GM19238 (cell line): ENCODE measurements at regions not wholly inside any gene's neighbourhood (a gene's known extent, or its start where the extent isn't known, plus 50 kb on each side); places are given as distances from the start of the nearest gene placed in this dataset.
"Not testable (repeated sequence)": the region's sequence is repeated elsewhere in the genome, so short reads cannot be mapped to it uniquely, and the experiment has no call there.

ENCODE experiments used
- DNase-seq: peaks from one replicate; pipeline ENCODE4 v3.0.0; 2011; ENCODE audit warnings: low spot score; ENCODE audit not compliant: insufficient read length

DNA sequence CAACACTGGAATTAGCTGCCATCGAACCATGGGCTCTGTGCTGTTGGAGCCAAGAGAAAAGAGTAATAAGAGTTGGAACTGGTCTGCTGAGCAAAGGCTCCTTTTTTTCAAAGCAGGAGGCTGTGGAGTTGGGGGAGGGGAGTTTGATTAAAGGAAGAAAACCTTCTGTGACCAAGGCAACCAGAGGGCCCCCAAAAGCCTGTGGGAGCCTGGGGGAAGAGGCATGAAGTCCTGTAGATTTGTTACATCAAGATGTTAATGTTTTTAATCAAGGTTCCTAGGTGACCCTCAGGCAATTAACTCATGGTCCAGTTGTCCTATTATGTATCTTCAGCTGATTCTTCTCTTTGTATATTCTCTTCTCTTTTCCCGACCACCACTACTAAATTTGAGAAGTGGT, 403.9 kb downstream of the NDFIP2 start:
- no peak for DNase-seq

DNA sequence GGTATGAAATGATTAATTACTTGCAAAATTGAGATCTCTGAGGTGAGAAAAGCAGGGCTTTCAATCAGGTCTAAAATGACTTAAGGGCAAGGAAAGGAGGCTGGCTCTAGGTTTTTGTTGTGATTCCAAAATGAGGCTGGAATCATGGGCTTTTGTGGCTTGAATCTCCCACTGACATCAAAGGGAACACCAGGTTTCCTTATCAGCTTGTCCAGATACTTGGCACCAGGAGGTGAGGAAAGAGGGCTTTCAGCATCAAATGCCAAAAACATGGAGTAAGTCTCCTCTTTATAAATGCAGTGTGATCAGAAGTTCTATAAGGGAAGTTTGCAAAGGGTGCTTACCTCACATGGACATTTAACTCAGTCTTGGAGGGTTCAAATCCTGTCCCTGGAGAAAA, 402.3 kb downstream of the NDFIP2 start:
- no peak for DNase-seq

DNA sequence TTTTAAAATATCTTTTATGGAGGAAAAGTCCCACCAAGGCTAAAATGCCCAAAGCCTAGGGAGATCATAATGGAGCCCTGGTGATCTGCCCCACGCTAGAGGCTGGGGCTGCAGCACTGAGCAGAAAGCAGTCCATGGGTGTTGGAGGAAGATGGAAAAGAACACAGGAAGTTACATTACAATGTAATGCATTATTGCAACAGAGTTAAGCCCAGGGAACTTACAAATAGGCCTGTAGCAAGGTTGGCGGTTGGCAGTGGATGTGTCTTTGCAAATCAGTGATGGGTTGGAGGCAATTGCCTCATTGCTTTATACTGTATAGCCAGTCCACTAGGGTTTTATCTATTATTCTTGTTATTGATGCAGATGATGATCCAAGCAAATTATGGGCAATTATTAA, 399.9 kb downstream of the NDFIP2 start:
- DNase-seq, result no peak

DNA sequence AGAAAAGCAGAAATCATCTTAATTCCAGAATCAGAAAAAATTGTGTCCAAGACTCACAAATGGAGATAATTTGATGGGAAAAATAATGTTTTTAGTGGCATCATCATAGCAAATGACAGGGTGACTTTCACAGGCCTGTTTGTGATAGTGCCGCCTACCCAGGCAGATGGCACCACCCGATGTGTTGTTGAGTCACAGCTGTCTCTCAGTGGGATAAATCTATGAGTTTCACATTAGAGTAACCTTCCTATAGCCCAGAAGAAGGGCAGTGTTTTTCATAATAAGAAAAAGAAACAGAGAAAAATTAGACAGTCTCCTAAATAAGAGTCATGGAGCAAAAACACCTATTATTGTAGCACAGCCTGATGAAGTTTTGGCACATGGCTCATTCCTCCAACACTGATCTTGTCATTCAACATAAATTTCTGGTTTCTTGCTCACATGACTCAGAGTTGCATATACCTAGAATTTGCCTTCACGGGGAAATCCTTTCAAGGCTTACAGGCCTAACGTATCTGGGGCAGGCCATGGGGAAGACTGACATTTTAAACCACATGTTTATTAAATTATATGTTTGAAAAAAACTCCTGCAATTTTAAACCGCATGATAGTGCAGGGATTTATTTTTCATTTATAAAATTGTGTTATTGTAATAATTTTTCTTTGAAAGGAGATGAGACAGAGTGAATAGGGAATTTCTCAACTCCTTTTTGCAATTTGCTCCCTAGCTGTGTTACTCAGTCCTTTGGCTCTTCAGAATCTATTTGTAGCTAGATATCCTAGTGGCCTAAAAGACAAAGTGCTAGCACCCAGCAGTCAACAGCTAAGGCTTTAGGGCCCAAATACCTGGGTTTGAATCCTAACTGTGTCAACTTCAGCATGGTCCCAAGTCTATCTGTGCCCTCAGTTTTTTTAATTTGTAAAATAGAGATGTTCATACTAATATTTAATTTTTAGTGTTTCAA, 393.7 kb downstream of the NDFIP2 start:
- no peak for DNase-seq

DNA sequence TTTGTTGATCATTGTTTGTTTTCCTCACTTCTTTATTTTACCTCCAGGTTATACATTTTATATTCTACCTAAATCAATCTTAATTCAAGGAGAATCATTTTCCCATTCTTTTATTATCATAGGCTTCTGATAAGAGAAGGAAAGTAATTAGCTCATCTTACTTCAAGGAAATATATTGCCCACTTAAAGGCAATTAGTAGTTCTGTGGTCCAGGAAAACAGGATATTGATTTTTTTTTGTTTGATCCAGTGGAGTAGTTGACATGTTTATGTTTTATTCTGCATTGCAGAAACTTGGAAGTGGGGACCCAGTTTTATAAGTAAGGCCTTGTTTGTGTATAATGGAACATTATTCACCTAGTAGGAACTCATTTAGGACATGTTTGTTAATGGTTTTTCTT, 390.6 kb downstream of the NDFIP2 start:
- DNase-seq, result no peak

DNA sequence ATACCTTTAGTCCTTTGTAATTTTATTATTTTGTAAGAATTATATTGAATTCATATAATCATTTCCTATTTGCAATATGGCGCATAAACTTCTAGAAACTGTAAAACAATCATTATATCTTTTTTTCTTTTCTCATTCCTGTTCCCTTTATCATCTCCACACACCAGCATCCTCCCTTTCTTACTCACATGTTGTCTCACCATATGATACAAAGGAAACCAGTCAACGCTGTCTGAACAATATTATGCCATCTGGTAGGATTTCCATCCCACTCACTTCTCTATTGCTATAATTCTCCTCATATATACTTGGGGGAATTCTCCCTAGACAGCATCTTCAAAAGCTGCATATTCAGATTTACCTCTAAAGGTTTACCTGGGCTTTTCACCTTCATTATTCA, 389.8 kb downstream of the NDFIP2 start:
- DNase-seq, result no peak

DNA sequence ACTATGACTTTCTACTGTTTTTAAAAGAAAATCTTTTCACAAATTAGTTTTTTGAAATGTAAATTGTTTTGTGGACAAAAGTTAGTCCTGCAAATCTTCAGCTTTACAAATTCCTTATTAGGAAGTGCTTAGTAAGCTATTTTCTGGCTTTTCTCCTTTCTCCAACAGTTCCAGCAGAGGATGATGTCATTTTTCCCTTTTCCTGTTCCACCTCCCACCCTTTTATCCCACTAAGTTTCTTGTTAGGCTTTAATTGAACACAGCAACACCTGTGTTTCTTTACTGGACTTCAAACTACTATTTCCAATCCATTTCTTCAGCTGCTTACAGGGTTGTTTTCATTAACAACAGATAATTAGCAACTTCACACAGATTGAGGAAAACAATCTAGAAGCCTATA, 389.2 kb downstream of the NDFIP2 start:
- DNase-seq, result no peak

DNA sequence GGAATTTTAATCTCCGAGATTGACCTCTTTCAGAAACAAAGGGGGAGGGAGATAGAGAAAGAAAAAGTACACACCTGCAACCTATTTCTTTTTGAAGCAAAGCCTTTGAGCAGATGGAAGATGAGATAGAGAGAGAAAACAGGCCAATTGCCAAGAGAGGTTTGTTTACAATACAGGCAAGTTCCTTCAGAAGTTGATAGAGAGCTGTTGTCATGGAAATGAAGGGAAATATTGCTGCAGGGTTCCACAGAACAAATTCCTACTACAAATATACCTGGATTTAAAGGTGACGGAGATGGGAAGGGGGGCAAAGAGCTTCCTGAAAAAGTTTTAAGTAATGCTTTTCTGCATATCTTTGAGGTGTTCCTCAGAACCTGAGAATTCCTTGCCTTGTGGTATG, 388.4 kb downstream of the NDFIP2 start:
- no peak for DNase-seq

DNA sequence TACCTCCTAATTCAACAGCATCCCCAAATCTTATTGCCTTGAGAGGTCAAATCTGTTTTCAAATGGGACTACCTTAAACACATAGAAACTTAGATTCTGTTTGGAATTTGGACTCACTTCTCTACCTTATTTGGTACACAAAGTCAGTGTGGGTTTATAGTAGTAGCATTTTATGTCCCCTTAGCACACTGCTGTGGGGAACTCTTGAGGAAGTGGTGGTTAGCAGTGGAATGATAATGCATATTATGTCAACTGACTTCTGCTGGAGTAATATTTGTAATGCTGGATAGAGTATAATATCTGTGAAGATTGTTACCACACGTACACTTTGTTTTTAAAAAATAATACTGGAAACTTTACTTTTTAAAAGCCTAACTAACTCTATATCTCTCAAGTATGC, 386.3 kb downstream of the NDFIP2 start:
- no peak for DNase-seq

DNA sequence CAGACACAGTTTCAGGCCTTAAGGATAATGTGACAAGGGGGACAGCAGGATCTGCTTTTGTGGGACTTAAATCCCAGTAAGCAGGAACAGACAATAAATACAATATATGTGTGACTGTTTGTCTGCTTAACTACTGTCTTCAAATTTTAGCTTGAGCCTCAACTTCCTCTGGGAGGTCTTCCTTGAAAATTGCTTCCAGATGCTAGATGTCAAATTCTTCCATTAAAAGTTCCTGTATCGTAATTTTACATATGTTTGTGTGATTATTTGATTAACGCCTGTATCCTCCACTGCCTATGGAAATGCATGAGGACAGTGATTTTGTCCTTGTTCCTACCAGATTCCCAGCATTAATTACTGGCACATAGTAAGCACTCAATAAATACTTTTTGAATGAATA, 385.5 kb downstream of the NDFIP2 start:
- no peak for DNase-seq

DNA sequence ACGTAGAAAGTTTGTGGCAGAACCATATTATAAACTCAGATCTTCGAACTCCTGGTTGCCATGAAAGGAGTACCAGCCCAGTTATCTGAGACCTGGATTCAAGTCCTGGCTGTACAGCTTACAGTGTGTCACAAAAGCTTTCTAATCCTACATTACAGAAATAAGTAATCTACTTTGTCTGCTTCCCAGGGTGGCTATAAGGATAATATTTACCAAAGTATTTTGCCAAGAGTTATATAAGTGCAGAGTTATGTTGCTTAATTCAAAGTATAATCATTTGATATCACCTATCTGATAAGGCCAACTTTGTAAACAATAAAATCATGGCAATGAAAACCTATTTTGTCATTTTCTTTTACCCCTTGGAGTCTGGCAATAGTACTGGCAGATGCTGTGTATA, 381.6 kb downstream of the NDFIP2 start:
- no peak for DNase-seq

DNA sequence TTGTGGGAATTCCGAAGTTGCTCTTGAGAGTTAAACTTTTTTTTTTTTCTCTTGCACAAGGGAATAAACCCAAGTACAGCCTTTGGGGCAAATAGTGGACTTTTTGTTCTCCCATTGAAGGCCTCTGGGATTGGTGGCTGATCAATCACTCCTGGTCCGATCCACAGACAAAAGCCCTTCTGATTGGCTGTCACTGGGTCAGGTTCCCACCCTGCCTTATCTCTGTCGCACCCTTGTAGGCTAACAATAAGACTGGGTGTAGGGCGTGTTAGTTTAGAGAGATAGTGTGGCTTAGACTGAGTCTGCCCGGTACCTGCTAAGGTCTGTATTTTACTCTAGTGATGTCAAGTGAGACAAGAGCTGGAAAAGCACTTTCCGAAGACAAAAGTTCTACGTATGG, 380.8 kb downstream of the NDFIP2 start:
- DNase-seq, result no peak

DNA sequence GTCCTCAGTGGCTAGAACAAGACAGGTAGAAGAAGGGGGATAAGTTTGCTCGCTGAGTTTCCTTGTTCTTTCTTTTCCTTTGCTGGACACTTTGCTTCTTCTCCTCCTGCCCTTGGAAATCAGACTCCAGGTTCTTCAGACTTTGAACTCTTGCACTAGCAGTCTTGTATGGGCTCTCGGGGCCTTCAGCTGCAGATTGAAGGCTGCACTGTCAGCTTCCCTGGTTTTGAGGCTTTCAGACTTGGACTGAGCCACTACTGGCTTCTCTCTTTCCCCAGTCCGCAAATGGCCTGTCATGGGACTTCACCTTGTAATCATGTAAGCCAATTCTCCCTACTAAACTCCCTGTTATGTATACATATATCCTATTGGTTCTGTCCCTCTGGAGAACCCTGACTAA, 379.8 kb downstream of the NDFIP2 start:
- DNase-seq, result no peak

DNA sequence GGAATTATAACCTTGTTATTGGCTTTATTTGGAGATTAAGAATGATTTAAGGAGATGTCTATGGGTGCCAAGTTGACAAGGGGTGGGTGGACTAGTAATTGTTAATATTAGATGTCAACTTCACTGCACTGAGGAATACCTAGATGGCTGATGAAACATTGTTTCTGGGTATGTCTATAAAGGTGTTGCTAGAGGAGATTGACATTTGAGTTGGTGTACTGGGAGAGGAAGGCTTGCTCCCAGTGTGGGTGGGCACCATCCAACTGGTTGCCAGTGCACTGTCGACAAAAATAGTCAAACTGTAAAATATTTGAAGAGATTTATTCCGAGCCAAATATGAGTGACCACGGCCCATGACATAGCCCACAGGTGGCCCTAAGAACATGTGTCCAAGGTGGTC, 378.8 kb downstream of the NDFIP2 start:
- no peak for DNase-seq

DNA sequence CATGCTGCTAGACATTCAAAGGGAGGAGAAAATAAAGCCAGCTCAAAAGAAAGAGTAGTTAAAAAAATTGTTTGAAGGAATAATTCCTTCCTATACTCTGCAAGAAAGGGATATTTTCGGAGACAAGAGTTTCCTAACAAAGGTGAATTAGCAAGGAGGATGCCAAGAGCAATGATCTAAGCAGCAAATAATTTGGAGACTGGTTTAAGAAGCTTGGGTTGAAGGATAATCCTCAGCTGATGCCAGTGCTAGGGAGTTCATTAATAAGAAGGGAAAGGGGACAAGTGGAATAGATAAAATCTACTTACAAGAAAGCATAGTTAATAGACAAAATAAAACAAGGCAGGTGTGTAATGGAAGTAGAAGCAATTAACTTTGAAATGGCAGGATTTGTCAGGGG, 372.3 kb downstream of the NDFIP2 start:
- DNase-seq, result no peak

DNA sequence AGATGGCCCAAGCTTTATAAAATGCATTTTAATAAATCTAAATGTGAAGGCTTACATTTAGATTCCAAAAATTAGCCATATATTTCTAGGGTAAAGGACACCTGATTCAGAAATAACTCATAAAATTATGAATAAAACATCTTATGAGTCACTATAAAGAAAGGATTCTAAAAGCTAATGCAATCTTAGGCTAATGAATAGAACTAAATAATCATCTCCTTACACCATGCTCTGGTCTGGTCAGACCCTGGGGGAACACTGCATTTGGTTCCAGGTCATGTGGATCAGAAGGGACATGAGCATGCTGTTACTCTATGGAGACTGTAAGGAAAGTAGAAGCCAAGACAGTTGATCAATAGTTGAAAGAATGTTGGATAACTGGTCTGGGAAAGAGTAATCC, 370.4 kb downstream of the NDFIP2 start:
- no peak for DNase-seq

DNA sequence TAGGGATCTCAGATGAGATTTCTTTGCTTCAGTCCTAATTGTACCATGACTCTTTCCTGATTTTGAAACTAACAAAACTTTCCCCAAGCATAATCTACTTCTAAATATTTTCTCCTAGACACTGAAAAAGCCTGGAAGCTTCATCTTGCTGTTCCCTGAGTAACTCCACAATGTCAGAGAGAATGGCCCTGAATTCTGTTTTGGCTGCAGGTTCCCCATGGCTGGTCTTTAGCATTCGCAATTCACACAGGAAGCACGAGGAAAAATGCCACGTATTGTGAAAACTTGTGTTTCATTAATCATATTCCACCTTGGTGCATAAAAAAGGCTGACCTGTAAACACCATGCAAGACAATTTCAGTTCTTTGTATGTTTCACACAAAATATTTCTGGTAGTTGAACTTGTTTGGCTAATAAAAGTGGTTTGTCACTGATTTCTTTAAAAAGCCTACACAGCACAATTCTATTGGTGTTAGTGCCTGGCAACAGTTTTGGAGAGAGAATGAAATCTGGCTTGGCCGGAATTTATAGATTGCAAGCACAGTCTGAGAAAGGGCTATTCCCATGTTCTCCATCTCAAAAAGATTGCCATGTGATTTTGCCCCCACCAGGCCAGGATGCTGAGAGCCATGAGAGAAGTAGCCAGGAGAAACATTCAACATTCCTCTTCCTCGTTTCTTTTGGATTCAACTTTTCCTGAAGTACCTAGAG, 367.1 kb downstream of the NDFIP2 start:
- DNase-seq, result no peak

DNA sequence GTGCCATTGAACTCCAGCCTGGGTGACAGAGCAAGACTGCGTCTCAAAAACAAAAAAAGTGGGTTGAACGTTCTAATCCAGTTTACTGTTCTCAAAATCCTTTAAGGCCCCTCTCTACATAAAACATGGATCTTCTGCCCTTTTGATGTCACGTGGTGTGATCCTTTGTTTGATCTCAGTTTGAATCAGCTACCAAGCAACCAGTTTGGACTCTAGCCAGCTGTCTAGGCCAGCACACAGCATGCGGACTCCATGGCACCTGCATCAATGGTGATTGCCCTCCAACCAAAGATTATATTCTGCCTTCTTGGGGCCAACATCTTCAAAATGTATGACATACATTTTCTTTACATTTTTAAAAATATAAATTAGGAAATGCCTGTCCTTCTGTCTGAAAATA, 365.4 kb downstream of the NDFIP2 start:
- no peak for DNase-seq

DNA sequence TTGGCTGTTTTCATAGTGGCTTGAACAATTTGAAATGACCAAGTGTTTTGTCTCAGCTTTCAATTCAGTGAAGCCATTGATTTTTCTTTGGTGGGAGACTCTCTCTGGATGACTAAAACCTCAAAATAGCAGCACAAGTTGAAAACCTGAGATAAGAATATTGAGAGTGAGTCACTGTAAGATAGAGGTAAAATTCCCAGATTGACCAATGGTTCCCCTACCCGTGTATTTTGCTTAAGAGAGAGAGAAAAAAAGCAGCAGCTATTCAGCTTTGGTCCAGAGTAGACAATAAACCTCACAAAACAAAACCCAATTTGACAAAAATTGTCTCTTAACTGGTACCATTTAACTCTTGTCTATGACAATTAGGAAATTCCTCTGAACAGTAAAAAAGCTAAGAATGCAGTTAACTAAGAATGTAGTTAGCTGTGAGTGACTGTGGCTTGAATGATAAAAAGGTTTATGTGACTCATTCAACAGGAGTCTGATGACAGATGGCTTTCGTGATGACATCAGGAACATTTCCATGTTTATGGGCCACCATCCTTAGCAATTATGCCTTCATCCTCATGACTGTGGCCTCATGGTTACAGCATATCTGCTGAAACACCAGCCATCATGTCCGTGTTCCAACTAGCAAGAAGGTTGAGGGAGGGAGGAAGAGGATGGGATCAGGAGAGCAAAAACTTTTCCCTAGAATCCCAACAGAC, 356.9 kb downstream of the NDFIP2 start:
- DNase-seq, result no peak

DNA sequence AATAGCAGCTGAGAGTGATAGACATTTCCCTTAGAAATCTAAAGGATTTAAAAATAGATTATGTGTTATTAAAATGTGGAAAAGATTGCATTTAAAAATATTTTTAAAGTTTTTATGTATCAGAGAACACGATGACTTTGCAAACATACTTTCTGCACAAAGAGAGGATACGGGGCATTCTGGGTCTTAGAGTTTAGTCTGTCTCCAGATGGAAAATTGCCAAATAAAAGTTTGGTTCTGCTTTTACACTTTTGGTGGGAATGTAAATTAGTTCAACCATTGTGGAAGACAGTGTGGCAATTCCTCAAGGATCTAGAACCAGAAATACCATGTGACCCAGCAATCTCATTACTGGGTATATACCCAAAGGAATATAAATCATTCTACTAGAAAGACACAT, 355.2 kb downstream of the NDFIP2 start:
- not testable (repeated sequence) for DNase-seq

DNA sequence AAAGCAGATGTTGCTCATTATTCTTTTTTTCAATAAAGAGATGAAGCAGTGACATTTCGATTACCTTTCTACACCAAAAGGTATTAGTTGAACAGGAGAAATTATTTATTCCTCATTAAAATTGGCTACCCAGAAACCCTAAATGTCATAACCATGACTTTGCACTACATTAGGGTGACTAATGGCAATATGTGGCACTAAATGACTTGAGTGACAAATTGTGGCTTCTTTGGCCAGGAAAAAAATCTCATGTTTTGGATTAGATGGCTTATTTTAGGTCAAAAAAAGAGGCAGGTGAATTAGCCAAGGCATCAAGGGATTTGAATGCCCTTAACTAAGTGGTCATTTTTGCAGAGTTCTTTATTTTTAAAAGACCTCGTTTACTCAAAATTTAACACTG, 353.9 kb downstream of the NDFIP2 start:
- DNase-seq, result no peak

DNA sequence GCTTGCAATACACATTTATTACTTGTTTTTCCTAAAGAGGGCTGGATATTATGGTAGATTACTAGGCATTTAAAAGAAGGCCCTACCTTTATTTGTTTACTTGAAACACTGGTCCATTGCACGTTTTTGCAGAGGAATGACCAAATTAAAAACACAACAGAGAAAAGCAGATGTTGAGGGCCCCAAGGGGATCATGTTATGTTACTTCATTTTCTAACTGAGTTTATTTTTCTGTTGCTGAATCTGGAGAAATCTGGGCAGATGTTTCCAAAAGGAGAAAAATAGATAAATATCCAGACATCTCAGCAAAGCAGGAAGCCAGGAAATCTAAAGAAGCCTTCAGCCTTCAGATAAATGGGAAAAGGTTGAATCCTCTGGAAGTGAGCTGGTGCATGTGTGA, 353.0 kb downstream of the NDFIP2 start:
- no peak for DNase-seq
